ENCODE measurements at regions not wholly inside any gene's neighbourhood (a gene's known extent, or its start where the extent isn't known, plus 50 kb on each side); places are given as distances from the start of the nearest gene placed in this dataset.

GRCh38 chr3:167146911-167147310 lies 233.2 kb downstream of the ZBBX start:
- H3K27me3 Mint-ChIP-seq = no peaks in the 10 kb centered on the region
- peaks cover 2% of the 10 kb centered on the region for H3K9me3 Mint-ChIP-seq (ENCODE audit: insufficient read depth)
- TF ChIP-seq, protein P1, sequence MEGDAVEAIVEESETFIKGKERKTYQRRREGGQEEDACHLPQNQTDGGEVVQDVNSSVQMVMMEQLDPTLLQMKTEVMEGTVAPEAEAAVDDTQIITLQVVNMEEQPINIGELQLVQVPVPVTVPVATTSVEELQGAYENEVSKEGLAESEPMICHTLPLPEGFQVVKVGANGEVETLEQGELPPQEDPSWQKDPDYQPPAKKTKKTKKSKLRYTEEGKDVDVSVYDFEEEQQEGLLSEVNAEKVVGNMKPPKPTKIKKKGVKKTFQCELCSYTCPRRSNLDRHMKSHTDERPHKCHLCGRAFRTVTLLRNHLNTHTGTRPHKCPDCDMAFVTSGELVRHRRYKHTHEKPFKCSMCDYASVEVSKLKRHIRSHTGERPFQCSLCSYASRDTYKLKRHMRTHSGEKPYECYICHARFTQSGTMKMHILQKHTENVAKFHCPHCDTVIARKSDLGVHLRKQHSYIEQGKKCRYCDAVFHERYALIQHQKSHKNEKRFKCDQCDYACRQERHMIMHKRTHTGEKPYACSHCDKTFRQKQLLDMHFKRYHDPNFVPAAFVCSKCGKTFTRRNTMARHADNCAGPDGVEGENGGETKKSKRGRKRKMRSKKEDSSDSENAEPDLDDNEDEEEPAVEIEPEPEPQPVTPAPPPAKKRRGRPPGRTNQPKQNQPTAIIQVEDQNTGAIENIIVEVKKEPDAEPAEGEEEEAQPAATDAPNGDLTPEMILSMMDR (IDR thresholded peaks at IDR 0.05) = no peak
- TF ChIP-seq EZH2 (IDR thresholded peaks at IDR 0.05; ENCODE audit: borderline replicate concordance, insufficient read depth, low read depth, low read length, poor library complexity, severe bottlenecking) = no peak
- no peak overlapping the region for H3K9ac ChIP-seq (ENCODE audit: low read length)
- no peaks in the 10 kb centered on the region for H4K20me1 ChIP-seq (ENCODE audit: control insufficient read depth, insufficient read depth, low read length, poor library complexity, severe bottlenecking)
- DNase-seq = no peak
- H3K4me2 ChIP-seq (replicated peaks; ENCODE audit: low read depth, low read length, poor library complexity, severe bottlenecking) = no peak overlapping the region
- WGBS (ENCODE audit: insufficient coverage) = no CpG with 5 or more reads among the region's 3 CpGs
- H3K4me1 Mint-ChIP-seq = no peaks in the 10 kb centered on the region
- no peaks in the 10 kb centered on the region for H3K36me3 ChIP-seq (replicated peaks in 1 of 2; ENCODE audit: control extremely low read depth in 1 of 2, control insufficient read depth in 1 of 2, extremely low read depth in 1 of 2, insufficient read depth in 2 of 2, low read length in 1 of 2)
- H3K27ac Mint-ChIP-seq = no peak overlapping the region
- ChIA-PET CTCF (no interaction called here), POLR2A (no interaction called here)
- H3K9me3 ChIP-seq (ENCODE audit: control extremely low read depth in 1 of 3, control insufficient read depth in 2 of 3, insufficient read depth in 1 of 3, low read length in 2 of 3) = no peaks in the 10 kb centered on the region
- H3K4me3 Mint-ChIP-seq = no peak overlapping the region
- no peaks in the 10 kb centered on the region for H3K4me1 ChIP-seq (ENCODE audit: control insufficient read depth in 2 of 2, insufficient read depth in 2 of 2, low read length in 2 of 2)
- H3K27ac ChIP-seq (ENCODE audit: low read length in 2 of 2) = no peak overlapping the region
- no peaks in the 10 kb centered on the region for H3K27me3 ChIP-seq (replicated peaks in 1 of 4; ENCODE audit: control extremely low read depth in 1 of 4, control insufficient read depth in 3 of 4, insufficient read depth in 4 of 4, low read length in 3 of 4)
- no peak for ATAC-seq (ENCODE audit: low read depth)
- no peak overlapping the region for H3K4me3 ChIP-seq (ENCODE audit: control extremely low read depth in 1 of 5, extremely low read depth in 1 of 5, insufficient read depth in 1 of 5, low read depth in 2 of 5, low read length in 4 of 5)
- no peak overlapping the region for H2AFZ ChIP-seq (ENCODE audit: insufficient read depth, low read depth, low read length, poor library complexity, severe bottlenecking)
- intact Hi-C loops (cut with micrococcal nuclease) = no loop called here
- H3K79me2 ChIP-seq (ENCODE audit: control insufficient read depth, insufficient read depth, low read length) = no peaks in the 10 kb centered on the region

DNA sequence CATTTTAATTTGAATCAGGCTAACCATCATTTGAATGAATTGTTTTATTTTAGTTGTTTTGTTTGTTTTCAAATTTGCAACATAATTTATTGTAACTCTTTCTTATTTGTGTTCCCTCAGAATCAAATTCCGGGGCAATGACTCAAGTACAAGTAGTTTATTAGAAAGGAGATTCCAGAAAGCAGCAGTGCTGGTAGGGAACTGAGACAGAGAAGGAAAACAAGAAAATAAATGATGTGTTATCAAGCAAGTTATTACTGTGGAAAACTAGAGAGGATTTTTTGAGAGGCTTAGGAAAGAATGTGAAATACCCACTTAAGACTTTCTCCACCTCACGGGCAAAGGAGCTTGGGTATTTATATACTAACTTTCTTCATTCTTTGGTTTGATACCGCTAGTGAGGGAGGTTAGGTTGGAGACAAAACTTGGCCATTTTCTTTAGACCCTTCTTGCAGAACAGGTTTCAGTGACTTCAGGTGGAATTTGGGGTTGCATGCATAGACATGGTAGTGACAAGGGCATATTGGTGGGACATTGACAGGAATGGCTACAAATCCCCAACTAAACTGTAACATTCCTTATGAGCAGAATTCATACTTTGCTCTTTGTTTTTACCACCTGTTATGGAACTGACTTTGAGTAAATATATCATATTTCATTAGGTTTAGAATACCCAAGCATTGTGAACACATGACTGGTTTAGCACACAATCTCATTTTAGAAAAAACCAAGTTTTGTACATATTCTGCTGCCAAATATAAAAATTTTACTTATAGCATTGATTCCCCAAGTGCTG lies 254.3 kb downstream of the ZBBX start:
- intact Hi-C loops (cut with micrococcal nuclease) = no loop called here
- no peak overlapping the region for H3K27ac Mint-ChIP-seq
- CTCF ChIA-PET = no interaction called here

More for the DNA sequence above, 254.3 kb downstream of the ZBBX start:
- Mint-ChIP-seq H3K4me3 (no peak overlapping the region), H3K4me1 (no peaks in the 10 kb centered on the region), H3K27me3 (no peaks in the 10 kb centered on the region), H3K9me3 (ENCODE audit: insufficient read depth) (peaks cover 4% of the 10 kb centered on the region)
- Histone ChIP-seq H3K4me3 (ENCODE audit: control extremely low read depth in 1 of 5, extremely low read depth in 1 of 5, insufficient read depth in 1 of 5, low read depth in 2 of 5, low read length in 4 of 5) (no peak overlapping the region), H3K27ac (ENCODE audit: low read length in 2 of 2) (no peak overlapping the region), H3K27me3 (replicated peaks in 1 of 4; ENCODE audit: control extremely low read depth in 1 of 4, control insufficient read depth in 3 of 4, insufficient read depth in 4 of 4, low read length in 3 of 4) (no peaks in the 10 kb centered on the region), H3K36me3 (replicated peaks in 1 of 2; ENCODE audit: control extremely low read depth in 1 of 2, control insufficient read depth in 1 of 2, extremely low read depth in 1 of 2, insufficient read depth in 2 of 2, low read length in 1 of 2) (no peaks in the 10 kb centered on the region), H3K79me2 (ENCODE audit: control insufficient read depth, insufficient read depth, low read length) (no peaks in the 10 kb centered on the region), H3K9me3 (ENCODE audit: control extremely low read depth in 1 of 3, control insufficient read depth in 2 of 3, insufficient read depth in 1 of 3, low read length in 2 of 3) (peaks cover 0 to 8% (median 1%) of the 10 kb centered on the region in 3 donors), H3K9ac (ENCODE audit: low read length) (no peak overlapping the region), H2AFZ (ENCODE audit: insufficient read depth, low read depth, low read length, poor library complexity, severe bottlenecking) (no peak overlapping the region), H3K4me2 (replicated peaks; ENCODE audit: low read depth, low read length, poor library complexity, severe bottlenecking) (no peak overlapping the region), H4K20me1 (ENCODE audit: control insufficient read depth, insufficient read depth, low read length, poor library complexity, severe bottlenecking) (no peaks in the 10 kb centered on the region), H3K4me1 (ENCODE audit: control insufficient read depth in 2 of 2, insufficient read depth in 2 of 2, low read length in 2 of 2) (no peaks in the 10 kb centered on the region)
- TF ChIP-seq EZH2 (IDR thresholded peaks at IDR 0.05; ENCODE audit: borderline replicate concordance, insufficient read depth, low read depth, low read length, poor library complexity, severe bottlenecking) = no peak
- TF ChIP-seq, protein P1 (IDR thresholded peaks at IDR 0.05) = no peak
- POLR2A ChIA-PET = no interaction called here
- 83% methylated on average over 1 of the region's 3 CpGs for WGBS (ENCODE audit: insufficient coverage)
- no peak for ATAC-seq (ENCODE audit: low read depth)
- DNase-seq = no peak
